COLO668 (cell line): ENCODE measurements at regions not wholly inside any gene's neighbourhood (a gene's known extent, or its start where the extent isn't known, plus 50 kb on each side); places are given as distances from the start of the nearest gene placed in this dataset.
"Not testable (repeated sequence)": the region's sequence is repeated elsewhere in the genome, so short reads cannot be mapped to it uniquely, and the experiment has no call there.

Experiments used
- DNase-seq: peaks from one replicate; lab custom pipeline; 2025; ENCODE audit not compliant: unreplicated experiment; lab: John Stamatoyannopoulos, UW

- DNase-seq = no peak
Measured at GRCh38 chr4:187389420-187389819, 606.2 kb upstream of the ZFP42 start.

- no peak for DNase-seq
Measured at GRCh38 chr4:187390646-187391045, 604.9 kb upstream of the ZFP42 start.

- no peak for DNase-seq
Measured at GRCh38 chr4:187393531-187394344, 601.8 kb upstream of the ZFP42 start.

- no peak for DNase-seq
Measured at GRCh38 chr4:187396106-187396505, 599.5 kb upstream of the ZFP42 start.

GRCh38 chr4:187408447-187408846 is 587.1 kb upstream of the ZFP42 start:
- DNase-seq = not testable (repeated sequence)

GRCh38 chr4:187413564-187414358 is 581.8 kb upstream of the ZFP42 start:
- DNase-seq = no peak

GRCh38 chr4:187414716-187415115 is 580.9 kb upstream of the ZFP42 start:
- DNase-seq = no peak

GRCh38 chr4:187415231-187415630 is 580.3 kb upstream of the ZFP42 start:
- no peak for DNase-seq

- no peak for DNase-seq
Measured at GRCh38 chr4:187416216-187416615, 579.4 kb upstream of the ZFP42 start.

- no peak for DNase-seq
Measured at GRCh38 chr4:187417721-187418120, 577.9 kb upstream of the ZFP42 start.

GRCh38 chr4:187422655-187423054 is 572.9 kb upstream of the ZFP42 start:
- no peak for DNase-seq

GRCh38 chr4:187424636-187425035 is 570.9 kb upstream of the ZFP42 start:
- no peak for DNase-seq

- no peak for DNase-seq
Measured at GRCh38 chr4:187426511-187426910, 569.1 kb upstream of the ZFP42 start.

GRCh38 chr4:187432310-187432709 is 563.3 kb upstream of the ZFP42 start:
- no peak for DNase-seq

GRCh38 chr4:187433141-187433540 is 562.4 kb upstream of the ZFP42 start:
- no peak for DNase-seq

GRCh38 chr4:187436251-187436650 is 559.3 kb upstream of the ZFP42 start:
- no peak for DNase-seq

GRCh38 chr4:187444061-187444460 is 551.5 kb upstream of the ZFP42 start:
- DNase-seq = no peak

GRCh38 chr4:187449702-187450101 is 545.9 kb upstream of the ZFP42 start:
- DNase-seq = no peak

- DNase-seq = no peak
Measured at GRCh38 chr4:187451776-187452175, 543.8 kb upstream of the ZFP42 start.

GRCh38 chr4:187460016-187460415 is 535.6 kb upstream of the ZFP42 start:
- DNase-seq = no peak

GRCh38 chr4:187464573-187464972 is 531.0 kb upstream of the ZFP42 start:
- no peak for DNase-seq

GRCh38 chr4:187467224-187467623 is 528.3 kb upstream of the ZFP42 start:
- DNase-seq = no peak
